Myocyte (in vitro differentiated cells): ENCODE measurements at regions not wholly inside any gene's neighbourhood (a gene's known extent, or its start where the extent isn't known, plus 50 kb on each side); places are given as distances from the start of the nearest gene placed in this dataset.
A peak's percentile ranks its signal among the peaks of the same experiment; 100 is the strongest.

Experiments used
- DNase-seq: peaks from one replicate; pipeline ENCODE4 v3.0.0-alpha.2; 2012; ENCODE audit warnings: low read depth

DNA sequence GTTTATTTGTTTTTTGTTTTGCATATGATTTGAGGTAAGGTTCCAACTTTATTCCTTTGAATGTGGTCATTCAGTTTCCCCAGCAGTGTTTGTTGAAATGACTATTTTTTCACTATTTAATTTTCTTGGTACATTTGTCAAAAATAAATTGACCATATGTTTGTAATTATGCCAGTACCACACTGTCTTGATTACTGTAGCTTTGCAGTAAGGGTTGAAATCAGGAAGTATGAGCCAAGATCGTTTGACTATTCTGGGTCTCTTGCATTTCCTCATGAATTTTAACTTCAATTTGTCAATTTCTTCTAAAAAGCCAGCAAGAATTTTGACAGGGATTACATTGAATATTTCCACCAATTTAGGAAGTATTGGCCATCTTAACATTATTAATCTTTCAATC lies 199.3 kb upstream of the PPFIA2 start:
- no peak for DNase-seq

DNA sequence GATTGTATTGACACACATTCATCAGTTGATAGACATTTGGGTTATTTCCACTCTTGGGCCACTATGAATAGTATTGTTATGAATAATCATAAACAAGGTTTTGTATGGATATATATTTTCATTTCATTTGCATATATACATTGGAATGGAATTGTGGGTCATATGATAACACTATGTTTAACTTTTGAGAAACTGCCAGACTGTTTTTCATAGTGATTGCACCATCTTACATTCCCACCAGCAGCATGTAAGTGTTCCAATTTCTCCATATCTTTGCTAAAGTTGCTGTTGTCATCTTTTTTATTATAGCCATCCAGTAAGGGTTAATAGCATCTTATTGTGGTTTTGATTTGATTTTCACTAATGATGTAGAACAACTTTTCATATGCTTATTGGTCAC lies 198.5 kb upstream of the PPFIA2 start:
- no peak for DNase-seq

DNA sequence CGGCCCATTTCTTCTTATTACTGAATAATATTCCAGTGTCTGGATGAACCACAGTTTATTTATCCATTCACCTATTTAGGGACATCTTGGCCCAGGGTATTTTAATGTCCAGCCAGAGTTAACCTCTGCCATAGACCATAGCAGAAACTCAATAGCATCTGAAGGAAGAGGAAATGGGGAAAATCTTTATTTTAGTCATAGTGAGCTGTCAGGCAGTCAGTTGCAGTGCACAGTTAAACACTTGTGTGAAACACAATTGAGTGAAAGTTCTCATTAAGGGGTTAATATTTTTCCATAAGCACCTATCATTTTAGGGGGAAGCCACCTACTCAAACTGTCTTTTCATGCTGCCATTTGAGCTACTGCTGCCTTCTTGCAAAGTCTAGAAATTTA lies 197.3 kb upstream of the PPFIA2 start:
- no peak for DNase-seq

DNA sequence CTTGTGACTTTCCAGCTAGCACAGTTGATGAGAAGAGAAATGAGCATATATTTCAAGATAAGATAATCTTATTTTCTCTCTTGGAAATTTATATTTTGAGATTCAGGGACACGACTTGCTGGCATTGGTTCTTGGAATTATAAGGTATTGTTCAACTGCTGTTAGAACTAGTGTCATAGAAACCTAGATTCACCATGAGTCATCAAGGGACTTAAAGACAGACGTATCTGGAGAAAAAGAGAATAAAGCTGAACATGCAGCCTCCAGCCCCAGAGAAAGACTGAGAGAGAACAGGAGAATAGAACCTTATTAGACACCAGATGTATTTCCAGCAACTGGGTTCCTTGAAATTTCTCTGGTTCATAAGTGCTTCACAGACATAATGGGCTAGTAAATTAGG lies 194.4 kb upstream of the PPFIA2 start:
- DNase-seq: no peak

- DNase-seq: no peak
These were observed 191.7 kb upstream of the PPFIA2 start for GRCh38 chr12:81950871-81951270.

GRCh38 chr12:81949841-81950308 lies 190.7 kb upstream of the PPFIA2 start:
- DNase-seq: no peak

DNA sequence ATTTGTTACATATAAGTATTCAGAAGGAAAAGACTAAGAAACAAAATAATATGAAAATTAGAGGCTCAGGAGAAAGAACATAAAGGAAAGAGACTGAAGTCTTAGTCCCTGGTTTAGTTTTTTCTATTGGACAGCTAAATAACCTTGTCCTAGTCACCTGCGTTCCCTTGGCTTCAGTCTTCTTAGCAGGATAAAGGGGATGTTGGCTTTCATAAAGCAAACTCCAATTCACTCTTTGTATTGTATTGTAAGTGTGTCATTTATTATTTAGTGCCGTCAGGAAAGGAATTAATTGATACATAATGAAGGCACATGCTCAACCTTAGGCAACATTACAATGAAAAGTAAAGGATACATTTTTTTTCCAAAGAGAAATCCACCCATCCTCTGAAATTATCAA lies 190.3 kb upstream of the PPFIA2 start:
- no peak for DNase-seq

- DNase-seq: no peak
These were observed 185.7 kb upstream of the PPFIA2 start for GRCh38 chr12:81944886-81945285.

DNA sequence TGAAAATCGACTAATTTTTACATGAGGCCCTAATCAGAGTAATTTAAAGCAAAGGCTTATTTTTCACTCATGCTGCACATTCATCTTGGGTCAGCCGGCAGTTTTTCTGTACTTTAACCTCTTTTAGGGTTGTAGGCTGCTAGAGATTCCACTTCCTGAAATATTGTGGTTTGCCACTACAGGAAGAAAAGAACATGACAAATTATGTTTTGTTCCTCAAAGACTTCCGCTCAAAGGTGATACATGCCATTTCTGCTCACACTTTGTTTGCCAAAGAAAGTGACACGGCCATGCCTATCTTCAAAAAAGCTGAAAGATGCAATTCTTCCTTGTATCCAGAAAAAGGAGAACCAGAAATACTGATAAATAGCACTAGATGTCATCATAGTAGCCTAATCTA lies 183.4 kb upstream of the PPFIA2 start:
- no peak for DNase-seq

DNA sequence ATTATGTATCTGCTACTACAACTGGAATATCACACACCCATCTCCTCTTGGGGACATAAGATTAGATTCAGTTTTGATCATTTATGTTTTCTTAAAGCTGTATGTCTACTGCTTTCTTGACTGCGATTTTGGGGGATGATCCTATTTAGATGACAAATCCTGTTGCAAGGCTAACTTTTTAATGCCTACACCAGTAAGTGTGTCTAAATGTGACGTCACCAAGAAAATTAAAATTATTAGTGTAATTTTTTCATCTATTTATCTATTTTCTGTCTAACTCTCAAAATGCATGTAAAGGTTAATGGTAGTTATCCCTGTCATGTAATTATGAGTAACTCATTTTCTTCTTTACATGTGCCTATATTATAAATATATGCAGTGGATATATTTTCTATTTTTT lies 170.9 kb upstream of the PPFIA2 start:
- no peak for DNase-seq

- no peak for DNase-seq
These were observed 137.6 kb upstream of the PPFIA2 start for GRCh38 chr12:81896771-81897170.

DNA sequence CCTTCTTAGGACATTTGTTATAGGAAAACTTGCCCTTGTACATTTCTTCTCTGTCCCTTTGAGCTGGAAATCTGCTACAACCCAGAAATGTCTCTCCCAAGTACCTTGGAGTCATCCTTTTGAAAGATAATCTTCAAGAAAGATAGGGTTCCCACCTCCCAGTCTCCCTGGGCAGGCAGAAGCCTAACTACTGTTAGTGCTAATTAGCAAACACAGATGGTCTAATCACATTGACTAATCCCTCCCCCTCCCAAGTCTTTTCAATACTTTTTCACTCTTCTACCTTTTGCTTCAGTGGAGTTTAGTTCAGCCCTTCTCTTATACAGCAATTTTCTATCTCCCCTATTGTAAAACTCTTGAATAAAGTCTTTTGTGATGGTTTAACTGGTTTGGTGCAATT lies 129.8 kb upstream of the PPFIA2 start:
- DNase-seq: no peak

GRCh38 chr12:81888106-81888740 lies 129.1 kb upstream of the PPFIA2 start:
- no peak for DNase-seq

GRCh38 chr12:81874586-81874985 lies 115.4 kb upstream of the PPFIA2 start:
- no peak for DNase-seq

DNA sequence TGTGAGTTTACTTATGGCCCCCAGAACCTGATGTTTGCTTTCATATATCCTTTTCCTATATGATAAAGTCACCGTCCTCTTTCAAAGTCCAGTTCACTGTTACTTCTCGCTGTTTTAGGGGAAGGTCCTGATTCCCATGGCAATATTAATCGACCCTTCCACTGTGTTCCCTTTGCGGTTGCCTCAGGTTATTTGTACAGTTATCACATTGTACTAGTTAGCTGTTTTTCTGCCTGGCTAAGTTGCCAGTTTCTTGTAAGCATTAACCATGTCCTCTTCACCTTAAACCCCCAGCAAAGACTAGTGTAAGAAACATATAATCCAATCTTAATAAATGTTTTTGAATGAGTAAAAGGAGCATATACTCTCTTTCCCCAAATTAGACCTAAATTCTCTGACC lies 115.0 kb upstream of the PPFIA2 start:
- no peak for DNase-seq

DNA sequence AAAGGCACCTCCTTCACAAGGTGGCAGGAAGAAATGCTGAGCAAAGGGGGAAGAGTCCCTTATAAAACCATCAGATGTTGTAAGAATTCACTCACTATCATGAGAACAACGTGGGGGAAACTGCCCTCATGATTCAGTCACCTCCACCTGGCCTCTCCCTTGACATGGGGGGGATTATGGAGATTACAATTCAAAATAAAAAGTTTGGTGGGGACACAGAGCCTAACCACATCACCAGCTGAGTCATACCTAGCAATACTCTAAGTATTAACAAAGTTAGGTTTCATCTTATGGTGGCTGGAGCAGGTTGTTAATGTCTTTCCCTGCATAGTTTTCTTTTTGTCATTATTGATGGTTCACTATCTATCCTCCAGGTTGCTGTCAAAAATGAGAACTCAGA lies 113.2 kb upstream of the PPFIA2 start:
- no peak for DNase-seq

DNA sequence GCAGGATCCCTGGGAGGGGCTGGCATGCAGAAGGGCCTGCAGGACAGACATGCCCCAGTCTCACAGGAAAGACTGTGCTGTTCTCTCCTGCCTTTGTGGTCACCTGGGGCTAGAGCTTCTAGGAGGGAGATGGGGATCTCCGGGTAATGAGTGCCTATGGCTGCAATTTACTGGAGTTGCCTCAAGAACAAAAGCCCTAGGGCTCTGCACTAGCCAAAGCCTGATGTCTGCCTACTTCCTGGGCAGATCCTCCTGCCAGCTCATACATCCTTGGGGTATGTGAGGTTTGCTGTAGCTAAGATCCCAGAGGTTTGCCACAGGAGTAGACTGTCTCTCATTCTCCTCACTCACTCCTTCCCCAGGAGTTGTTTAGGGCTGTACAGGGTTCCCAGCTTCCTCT lies 106.9 kb upstream of the PPFIA2 start:
- no peak for DNase-seq

GRCh38 chr12:81863406-81863805 lies 104.3 kb upstream of the PPFIA2 start:
- DNase-seq: no peak

GRCh38 chr12:81859521-81859920 lies 100.4 kb upstream of the PPFIA2 start:
- no peak for DNase-seq

GRCh38 chr12:81843599-81843998 lies 84.4 kb upstream of the PPFIA2 start:
- DNase-seq: no peak

- DNase-seq: no peak
These were observed 76.6 kb upstream of the PPFIA2 start for GRCh38 chr12:81835783-81836182.

GRCh38 chr12:81819991-81820633 lies 61.0 kb upstream of the PPFIA2 start:
- DNase-seq: peak; percentile 2

DNA sequence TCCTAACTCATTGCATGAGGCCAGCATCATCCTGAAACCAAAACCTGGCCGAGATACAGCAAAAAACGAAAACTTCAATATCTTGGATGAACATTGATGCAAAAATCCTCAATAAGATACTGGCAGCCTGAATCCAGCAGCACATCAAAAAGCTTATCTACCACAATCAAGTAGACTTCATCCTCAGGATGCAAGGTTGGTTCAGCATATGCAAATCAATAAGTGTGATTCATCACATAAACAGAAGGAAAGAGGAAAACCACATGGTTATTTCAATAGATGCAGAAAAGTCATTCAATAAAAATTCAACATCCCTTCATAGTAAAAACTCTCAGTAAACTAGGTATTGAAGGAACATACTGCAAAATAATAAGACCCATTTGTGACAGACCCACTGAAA lies 56.5 kb upstream of the PPFIA2 start:
- DNase-seq: no peak

GRCh38 chr12:81811778-81812125 lies 52.6 kb upstream of the PPFIA2 start:
- no peak for DNase-seq
